ENCODE measurements at regions not wholly inside any gene's neighbourhood (a gene's known extent, or its start where the extent isn't known, plus 50 kb on each side); places are given as distances from the start of the nearest gene placed in this dataset.

GRCh38 chr5:71960195-71960594 is 147.1 kb upstream of the MAP1B start:
- no peak for TF ChIP-seq TAF1 (IDR thresholded peaks at IDR 0.05; ENCODE audit: borderline replicate concordance, insufficient read depth, low read length)
- no peak for TF ChIP-seq FOXP2 (optimal IDR thresholded peaks at IDR 0.05; ENCODE audit: borderline replicate concordance, extremely low read depth, extremely low read length, insufficient read depth)
- no peak for TF ChIP-seq SIN3A (IDR thresholded peaks at IDR 0.05; ENCODE audit: borderline replicate concordance, insufficient read depth, low read length)
- no peak for TF ChIP-seq POLR2AphosphoS5 (IDR thresholded peaks at IDR 0.05; ENCODE audit: low read depth, low read length)
- TF ChIP-seq REST (IDR thresholded peaks at IDR 0.05; ENCODE audit: insufficient read depth in 1 of 2, low read depth in 2 of 2, low read length in 2 of 2), result no peak

- TF ChIP-seq TAF1 (IDR thresholded peaks at IDR 0.05; ENCODE audit: borderline replicate concordance, insufficient read depth, low read length) (no peak), REST (IDR thresholded peaks at IDR 0.05; ENCODE audit: insufficient read depth in 1 of 2, low read depth in 2 of 2, low read length in 2 of 2) (no peak)
Observed at GRCh38 chr5:71961786-71962185, 145.5 kb upstream of the MAP1B start.

- no peak for TF ChIP-seq SIN3A (IDR thresholded peaks at IDR 0.05; ENCODE audit: borderline replicate concordance, insufficient read depth, low read length)
- TF ChIP-seq FOXP2 (optimal IDR thresholded peaks at IDR 0.05; ENCODE audit: borderline replicate concordance, extremely low read depth, extremely low read length, insufficient read depth), result no peak
- no peak for TF ChIP-seq TAF1 (IDR thresholded peaks at IDR 0.05; ENCODE audit: borderline replicate concordance, insufficient read depth, low read length)
- no peak for TF ChIP-seq POLR2AphosphoS5 (IDR thresholded peaks at IDR 0.05; ENCODE audit: low read depth, low read length)
- no peak for TF ChIP-seq REST (IDR thresholded peaks at IDR 0.05; ENCODE audit: insufficient read depth in 1 of 2, low read depth in 2 of 2, low read length in 2 of 2)
Observed at GRCh38 chr5:71969460-71969859, 137.8 kb upstream of the MAP1B start.

- TF ChIP-seq SIN3A (IDR thresholded peaks at IDR 0.05; ENCODE audit: borderline replicate concordance, insufficient read depth, low read length), result no peak
- no peak for TF ChIP-seq FOXP2 (optimal IDR thresholded peaks at IDR 0.05; ENCODE audit: borderline replicate concordance, extremely low read depth, extremely low read length, insufficient read depth)
- no peak for TF ChIP-seq TAF1 (IDR thresholded peaks at IDR 0.05; ENCODE audit: borderline replicate concordance, insufficient read depth, low read length)
- no peak for TF ChIP-seq REST (IDR thresholded peaks at IDR 0.05; ENCODE audit: insufficient read depth in 1 of 2, low read depth in 2 of 2, low read length in 2 of 2)
- no peak for TF ChIP-seq POLR2AphosphoS5 (IDR thresholded peaks at IDR 0.05; ENCODE audit: low read depth, low read length)
Observed at GRCh38 chr5:71971862-71972261, 135.4 kb upstream of the MAP1B start.

GRCh38 chr5:71972777-71973473 is 134.3 kb upstream of the MAP1B start:
- TF ChIP-seq TAF1 (IDR thresholded peaks at IDR 0.05; ENCODE audit: borderline replicate concordance, insufficient read depth, low read length) (no peak), SIN3A (IDR thresholded peaks at IDR 0.05; ENCODE audit: borderline replicate concordance, insufficient read depth, low read length) (no peak), REST (IDR thresholded peaks at IDR 0.05; ENCODE audit: insufficient read depth in 1 of 2, low read depth in 2 of 2, low read length in 2 of 2) (no peak), POLR2AphosphoS5 (IDR thresholded peaks at IDR 0.05; ENCODE audit: low read depth, low read length) (no peak), FOXP2 (optimal IDR thresholded peaks at IDR 0.05; ENCODE audit: borderline replicate concordance, extremely low read depth, extremely low read length, insufficient read depth) (no peak)

All from PFSK-1 (cell line).